KBM-7 (cell line): ENCODE measurements at regions not wholly inside any gene's neighbourhood (a gene's known extent, or its start where the extent isn't known, plus 50 kb on each side); places are given as distances from the start of the nearest gene placed in this dataset.

Source experiments
- DNase-seq: peaks from one replicate; pipeline ENCODE4 v3.0.0-alpha.2; 2015
- in situ Hi-C: fragments of 300-500 bp; cut with MboI; formaldehyde crosslinking; loops from 2 replicates; pipeline ENCODE4 v1.14.3; 2020; ENCODE audit warnings: low sequenced_read_pairs, low pct_unique_long_range_greater_than_20kb, mixed read lengths

DNA sequence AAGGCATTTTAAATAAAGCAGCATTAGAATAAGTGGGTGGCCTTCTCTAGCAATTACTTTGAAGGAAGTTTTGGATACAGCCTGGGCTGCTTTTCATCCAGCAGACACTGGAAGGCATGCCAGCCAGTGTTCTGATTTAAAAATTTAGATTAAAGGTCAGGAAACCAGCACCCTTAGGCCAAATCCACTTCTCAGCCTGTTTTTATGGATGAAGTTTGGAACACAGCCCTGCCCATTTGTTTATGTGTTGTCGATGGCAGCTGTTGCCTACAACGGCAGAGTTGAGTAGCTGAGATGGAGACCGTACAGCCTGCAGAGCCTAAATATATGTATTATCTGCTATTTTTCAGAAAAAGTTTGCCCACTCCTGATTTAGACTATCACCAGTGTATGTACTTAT is 313.6 kb upstream of the ACVR2A start:
- DNase-seq = no peak

DNA sequence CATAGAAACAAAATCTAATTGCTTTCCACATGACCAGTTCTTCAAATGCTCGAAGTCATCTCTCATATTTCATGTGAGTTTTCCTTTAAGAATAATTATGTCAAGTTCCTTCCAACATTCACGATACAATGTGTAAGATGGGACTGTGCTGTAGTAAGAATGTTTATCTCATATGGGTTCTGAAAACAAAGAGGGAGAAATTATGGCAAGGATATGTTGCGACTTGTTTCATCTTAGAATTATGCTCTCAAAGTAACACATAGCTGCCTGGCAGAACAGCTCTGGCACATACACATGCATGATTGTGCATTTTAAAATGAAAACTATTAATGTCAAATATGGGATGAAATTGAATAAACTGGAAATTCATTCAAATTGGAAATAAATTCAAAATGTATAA is 314.8 kb upstream of the ACVR2A start:
- no peak for DNase-seq
- in situ Hi-C loops = no loop called here

More for the DNA sequence above, 313.6 kb upstream of the ACVR2A start:
- in situ Hi-C loops = no loop called here

DNA sequence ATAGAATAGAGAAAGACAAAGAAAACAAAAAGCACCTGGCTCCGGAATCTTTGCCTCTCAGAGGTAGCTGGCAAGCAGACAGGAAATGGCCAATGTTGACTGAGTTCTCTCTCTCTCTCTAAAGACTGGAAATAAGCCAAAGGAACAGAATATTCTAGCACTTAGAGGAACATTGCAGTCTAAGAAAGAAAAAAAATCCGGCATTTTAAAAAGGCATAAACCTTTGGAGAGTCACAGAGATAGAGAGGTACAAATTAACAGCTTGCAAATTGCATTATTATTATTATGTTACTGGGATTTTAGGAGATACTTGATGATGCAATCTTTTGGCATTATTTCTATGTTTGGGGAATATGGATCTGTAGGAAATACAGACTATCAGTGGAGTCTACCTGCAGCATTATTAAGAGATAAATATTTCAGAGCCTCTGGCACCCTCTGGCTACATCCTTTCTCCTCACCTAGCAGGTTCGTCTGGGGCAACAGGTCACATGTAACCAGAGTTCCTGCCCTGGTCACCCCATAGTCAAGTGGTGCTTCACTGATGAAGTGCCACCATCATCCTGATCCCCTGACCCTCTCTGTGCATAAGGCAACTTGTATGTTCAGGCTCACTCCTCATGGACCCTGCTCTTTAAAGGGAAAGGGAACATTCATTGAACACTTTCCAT is 318.9 kb upstream of the ACVR2A start:
- DNase-seq = no peak
- in situ Hi-C loops = no loop called here

DNA sequence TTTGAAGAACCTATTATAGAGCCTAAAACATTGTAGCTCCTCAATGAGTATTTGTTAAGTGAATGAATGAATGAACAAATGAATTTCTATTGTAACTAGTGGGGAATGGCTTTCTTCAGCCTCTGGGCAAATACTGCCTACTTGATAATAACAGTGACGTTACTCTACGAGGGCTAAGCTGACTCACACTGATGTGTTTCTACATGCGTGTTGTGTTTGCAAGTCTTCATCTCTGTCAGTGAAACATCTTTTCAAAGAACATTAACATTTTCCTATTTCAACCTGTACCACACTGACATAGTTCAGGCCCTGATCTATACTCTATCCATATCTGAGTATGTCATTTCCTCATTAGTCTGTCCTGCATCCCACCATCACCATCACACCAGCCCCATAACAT is 319.9 kb upstream of the ACVR2A start:
- in situ Hi-C loops = no loop called here
- DNase-seq = no peak

DNA sequence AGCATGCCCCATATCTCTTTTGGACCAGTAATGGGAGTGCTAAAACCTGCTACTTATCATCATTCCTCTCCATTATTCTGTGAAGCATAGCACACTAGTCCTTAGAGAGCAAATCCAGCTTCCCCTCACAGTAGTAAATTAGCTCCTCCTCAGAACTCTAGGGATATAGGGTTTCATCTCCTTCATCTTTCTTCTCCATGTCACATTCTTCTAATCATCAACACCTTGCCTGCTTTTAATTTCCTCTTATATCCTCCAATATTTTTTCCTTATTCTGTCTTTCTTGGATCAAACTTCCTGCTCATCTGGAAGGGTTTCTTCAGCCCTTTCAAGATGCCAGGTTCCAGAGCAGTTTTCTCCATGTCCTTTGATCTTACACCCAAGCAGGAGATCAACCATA is 321.4 kb upstream of the ACVR2A start:
- in situ Hi-C loops = no loop called here
- DNase-seq = no peak

DNA sequence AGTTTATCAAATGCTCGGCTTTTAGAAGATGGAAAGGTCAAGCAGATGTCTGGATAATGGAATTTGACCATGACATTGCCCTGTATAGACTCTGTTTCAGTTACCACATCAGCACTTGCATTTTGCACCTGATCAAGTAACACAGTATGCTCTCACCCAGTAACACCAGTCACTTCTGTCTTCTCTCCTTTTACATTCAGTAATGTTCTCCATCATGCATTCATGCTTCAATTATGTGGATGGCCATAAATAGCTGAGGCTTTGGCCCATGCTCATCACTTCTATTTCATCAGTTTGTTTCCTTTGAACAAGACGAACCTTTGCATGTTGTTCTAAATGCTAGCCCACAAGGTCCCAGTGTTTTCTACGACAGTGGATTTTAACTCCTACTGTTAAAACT is 322.9 kb upstream of the ACVR2A start:
- in situ Hi-C loops = no loop called here
- DNase-seq = no peak

DNA sequence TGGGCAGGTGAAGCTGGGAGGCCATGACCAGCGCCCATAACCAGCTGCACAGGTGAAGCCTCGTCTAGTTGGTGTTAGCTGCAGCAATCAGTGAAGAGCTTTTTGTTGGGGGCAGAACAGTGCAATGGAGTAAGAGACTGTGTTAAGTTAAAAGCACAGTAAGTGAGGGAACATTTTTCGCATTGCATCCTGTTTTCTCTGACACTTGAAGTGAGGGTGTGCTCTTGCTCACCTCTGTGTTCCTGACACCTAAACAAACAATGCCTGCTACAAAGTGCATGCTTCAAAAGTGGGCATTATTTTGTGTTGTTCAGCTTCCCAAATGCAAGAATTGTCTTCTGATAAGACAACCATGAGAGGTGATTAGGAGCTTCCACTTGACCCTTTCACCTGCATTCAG is 324.0 kb upstream of the ACVR2A start:
- in situ Hi-C loops = no loop called here
- DNase-seq = no peak

- DNase-seq = no peak
- in situ Hi-C loops = no loop called here
Measured at GRCh38 chr2:147519178-147519577, 325.7 kb upstream of the ACVR2A start.

GRCh38 chr2:147515213-147515612 is 329.6 kb upstream of the ACVR2A start:
- DNase-seq = no peak
- in situ Hi-C loops = no loop called here

- DNase-seq = no peak
- in situ Hi-C loops = no loop called here
Measured at GRCh38 chr2:147512206-147512605, 332.6 kb upstream of the ACVR2A start.

- in situ Hi-C loops = no loop called here
- no peak for DNase-seq
Measured at GRCh38 chr2:147511491-147511948, 333.3 kb upstream of the ACVR2A start.

DNA sequence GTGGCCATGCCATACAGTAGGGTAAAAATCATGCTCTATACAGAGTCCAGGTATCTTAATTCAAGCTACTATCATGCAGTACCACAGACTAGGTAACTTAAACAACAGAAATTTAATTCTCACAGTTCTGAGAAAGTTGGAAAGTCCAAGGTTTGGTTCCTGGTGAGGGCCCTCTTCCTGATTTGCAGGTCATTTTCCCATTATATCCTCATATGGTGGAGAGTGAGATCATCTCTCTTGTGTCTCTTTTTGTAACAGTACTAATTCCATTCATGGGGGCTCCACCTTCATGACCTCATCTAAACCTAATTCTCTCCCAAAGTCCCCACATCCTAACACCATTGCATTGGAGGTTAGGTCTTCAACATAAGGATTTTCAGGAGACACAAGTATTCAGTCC is 335.0 kb upstream of the ACVR2A start:
- no peak for DNase-seq
- in situ Hi-C loops = no loop called here

DNA sequence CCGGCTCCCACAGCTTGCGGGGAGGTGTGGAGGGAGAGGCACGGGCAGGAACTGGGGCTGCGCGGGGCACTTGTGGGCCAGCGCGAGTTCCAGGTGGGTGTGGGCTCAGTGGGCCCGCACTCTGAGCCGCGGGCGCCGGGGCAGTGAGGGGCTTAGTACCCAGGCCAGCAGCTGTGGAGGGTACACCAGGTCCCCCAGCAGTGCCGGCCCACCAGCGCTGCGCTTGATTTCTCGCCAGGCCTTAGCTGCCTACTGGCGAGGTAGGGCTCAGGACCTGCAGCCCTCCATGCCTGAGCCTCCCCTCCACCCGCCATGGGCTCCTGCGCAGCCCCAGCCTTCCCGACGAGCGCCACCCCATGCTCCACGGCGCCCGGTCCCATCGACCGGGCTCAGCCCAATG is 337.9 kb upstream of the ACVR2A start:
- DNase-seq = no peak
- in situ Hi-C loops = no loop called here

DNA sequence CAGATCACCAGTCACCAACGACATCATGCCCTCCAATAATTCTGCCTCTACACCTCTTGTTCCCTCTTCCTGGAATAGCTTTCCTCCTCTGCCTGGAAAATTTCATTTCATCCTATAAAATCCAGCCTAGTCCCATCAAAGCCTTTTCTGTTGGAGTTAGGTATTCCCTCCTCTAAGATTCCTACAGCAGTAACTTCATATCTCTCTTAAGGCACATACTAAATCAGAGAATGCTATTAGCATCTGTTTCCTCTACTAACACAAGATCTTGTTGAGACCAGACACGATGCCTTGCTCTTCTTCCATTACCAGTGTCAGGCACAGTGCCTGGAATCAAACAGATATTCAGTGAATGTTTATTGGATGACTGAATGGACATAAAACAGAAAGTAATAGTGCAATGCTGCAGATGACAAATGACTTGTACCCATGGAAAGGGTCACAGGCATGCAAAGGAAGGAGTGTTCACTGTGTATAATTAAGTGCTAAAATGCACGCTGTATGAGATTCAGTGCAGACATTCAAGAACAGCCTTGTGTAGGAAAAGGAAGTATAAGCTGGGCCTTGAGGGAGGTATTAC is 342.0 kb upstream of the ACVR2A start:
- no peak for DNase-seq
- in situ Hi-C loops = no loop called here

DNA sequence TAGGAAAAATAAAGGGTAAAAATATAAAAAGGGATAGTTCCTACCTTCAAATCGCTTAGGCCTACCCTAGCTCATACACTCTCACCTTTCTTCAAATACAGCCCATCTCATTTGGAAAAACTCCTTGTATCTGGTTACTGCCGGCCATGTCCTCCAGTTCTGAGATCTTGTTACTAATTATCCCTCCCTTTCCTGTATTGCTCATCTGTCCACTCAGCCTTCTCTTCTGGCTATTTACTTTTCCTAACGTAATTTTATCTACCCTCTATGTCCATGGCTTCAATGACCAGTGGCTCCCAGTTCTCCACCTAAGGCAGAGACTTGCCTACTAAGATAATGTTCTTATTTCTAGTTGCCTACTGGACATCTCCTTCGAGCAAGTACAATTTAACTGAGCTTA is 342.9 kb upstream of the ACVR2A start:
- in situ Hi-C loops = no loop called here
- DNase-seq = no peak

- in situ Hi-C loops = no loop called here
- no peak for DNase-seq
Measured at GRCh38 chr2:147500819-147501395, 343.9 kb upstream of the ACVR2A start.

DNA sequence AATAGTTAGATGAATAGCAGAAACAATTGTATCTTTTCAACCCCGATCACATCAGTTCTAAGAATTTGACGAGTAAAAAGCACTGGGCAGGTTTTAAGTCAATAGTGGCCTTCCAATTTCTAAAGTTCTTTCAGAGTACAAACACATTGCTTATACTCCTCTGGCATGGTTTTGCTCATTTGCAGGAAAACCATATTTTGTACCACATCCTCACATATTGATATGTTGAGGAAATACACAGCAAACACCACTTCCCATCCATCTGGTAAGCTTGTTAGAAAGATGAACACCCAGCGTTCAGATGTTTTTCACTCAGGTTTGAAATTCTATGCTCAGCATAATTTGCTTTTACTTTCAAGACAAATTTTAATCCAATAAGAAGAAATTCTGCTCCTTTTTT is 344.6 kb upstream of the ACVR2A start:
- no peak for DNase-seq
- in situ Hi-C loops = no loop called here

GRCh38 chr2:147499785-147500184 is 345.0 kb upstream of the ACVR2A start:
- in situ Hi-C loops = no loop called here
- no peak for DNase-seq

- in situ Hi-C loops = no loop called here
- no peak for DNase-seq
Measured at GRCh38 chr2:147495734-147496133, 349.1 kb upstream of the ACVR2A start.

- in situ Hi-C loops = no loop called here
- no peak for DNase-seq
Measured at GRCh38 chr2:147492471-147492870, 352.4 kb upstream of the ACVR2A start.

DNA sequence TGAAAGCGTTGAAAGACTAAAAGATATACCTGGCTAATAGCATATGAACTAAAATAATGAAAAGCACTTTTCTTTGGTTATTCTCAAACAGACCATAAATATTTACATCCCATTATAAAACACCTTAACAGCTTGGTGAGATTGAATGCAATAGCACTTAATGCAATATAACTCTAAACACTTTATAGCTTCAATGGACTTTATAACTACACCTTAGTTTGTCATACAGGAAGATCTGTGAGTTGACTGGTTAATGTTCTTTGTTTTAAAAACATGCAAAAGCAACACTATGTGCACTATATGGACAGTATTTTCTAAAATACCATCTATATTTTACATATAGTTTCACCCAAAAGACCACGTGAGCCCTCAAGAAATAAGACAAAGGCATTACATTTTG is 353.3 kb upstream of the ACVR2A start:
- DNase-seq = no peak
- in situ Hi-C loops = no loop called here
